HEK293 (cell line): ENCODE measurements at regions not wholly inside any gene's neighbourhood (a gene's known extent, or its start where the extent isn't known, plus 50 kb on each side); places are given as distances from the start of the nearest gene placed in this dataset.

Experiments
- CTCF ChIA-PET: fragments of 350-600 bp; formaldehyde crosslinking; extraction: SDS; loops from one replicate; lab custom pipeline; 2021; ENCODE audit warnings: antibody characterized with exemption; lab: Yijun Ruan, JAX
- POLR2A ChIA-PET: fragments of 300-600 bp; formaldehyde crosslinking; extraction: SDS; loops from one replicate; lab custom pipeline; 2020; ENCODE audit warnings: antibody characterized with exemption, inconsistent platforms; lab: Yijun Ruan, JAX
- H3K27ac ChIP-seq: fragments of 200-500 bp; sonication (Bioruptor generic); 2 replicates; pipeline ENCODE4 v1.5.1; 2014; ENCODE audit warnings: low read depth, low read length, control low read depth, inconsistent platforms; ENCODE audit errors: extremely low read depth
- H3K36me3 ChIP-seq, 2 experiments: fragments of 200-500 bp in 1 of 2; sonication (Bioruptor generic) in 1 of 2; 1 replicate in 1 of 2; 2 replicates in 1 of 2; pipeline ENCODE4 v1.5.1; 2014 to 2017; ENCODE audit warnings: inconsistent platforms in 2 of 2, low read length in 2 of 2; ENCODE audit not compliant: control insufficient read depth in 2 of 2, insufficient read depth in 1 of 2
- H3K4me1 ChIP-seq: fragments of 200-500 bp; sonication (Bioruptor generic); 2 replicates; pipeline ENCODE4 v1.5.1; 2014; ENCODE audit warnings: mild to moderate bottlenecking, low read length, inconsistent platforms; ENCODE audit not compliant: control insufficient read depth, insufficient read depth
- H3K4me3 ChIP-seq: 2 replicates; pipeline ENCODE4 v1.5.1; 2011; ENCODE audit warnings: low read depth, mild to moderate bottlenecking, control low read depth, low read length, moderate library complexity
- H3K9me3 ChIP-seq: fragments of 200-500 bp; sonication (Bioruptor generic); 2 replicates; pipeline ENCODE4 v1.5.1; 2014; ENCODE audit warnings: low read depth, low read length, inconsistent platforms; ENCODE audit not compliant: control insufficient read depth, insufficient read depth
- EGR2 ChIP-seq: fragments of 450-650 bp; formaldehyde crosslinking; IDR thresholded peaks from 2 replicates; pipeline ENCODE4 v1.5.1; 2016; ENCODE audit warnings: low read depth, missing biosample characterization, missing genetic modification characterization
- SALL2 ChIP-seq: fragments of 450-650 bp; formaldehyde crosslinking; IDR thresholded peaks from 2 replicates; pipeline ENCODE4 v1.5.0; 2017; ENCODE audit warnings: missing biosample characterization, mild to moderate bottlenecking, missing genetic modification characterization, borderline replicate concordance
- ZBTB10 ChIP-seq: fragments of 450-650 bp; formaldehyde crosslinking; IDR thresholded peaks from 2 replicates; pipeline ENCODE4 v1.5.1; 2016; ENCODE audit warnings: missing biosample characterization, missing genetic modification characterization
- ZNF121 ChIP-seq: fragments of 450-650 bp; formaldehyde crosslinking; IDR thresholded peaks from 2 replicates; pipeline ENCODE4 v1.5.1; 2016; ENCODE audit warnings: missing biosample characterization, missing genetic modification characterization
- ZNF19 ChIP-seq: fragments of 450-650 bp; formaldehyde crosslinking; IDR thresholded peaks from 2 replicates; pipeline ENCODE4; 2016; ENCODE audit warnings: missing biosample characterization, missing genetic modification characterization, low read depth
- ZNF274 ChIP-seq, 2 experiments: fragments of 200-500 bp in 1 of 2; fragments of 450-650 bp in 1 of 2; sonication (Bioruptor generic) in 1 of 2; formaldehyde crosslinking in 1 of 2; IDR thresholded peaks; 2 replicates each; pipeline versions ENCODE4 v1.5.1 to v1.6.1; 2014 to 2016; ENCODE audit warnings: borderline replicate concordance in 1 of 2, inconsistent platforms in 1 of 2, low read length in 1 of 2, missing biosample characterization in 1 of 2, missing genetic modification characterization in 1 of 2
- ZNF488 ChIP-seq: fragments of 450-650 bp; formaldehyde crosslinking; IDR thresholded peaks from 2 replicates; pipeline ENCODE4 v1.5.1; 2016; ENCODE audit warnings: missing biosample characterization, missing genetic modification characterization
- ZNF549 ChIP-seq: fragments of 450-650 bp; IDR thresholded peaks from 2 replicates; pipeline ENCODE4 v1.5.1; 2018; ENCODE audit warnings: missing biosample characterization, missing genetic modification characterization, mild to moderate bottlenecking, inconsistent platforms, moderate library complexity
- ZNF571 ChIP-seq: fragments of 450-650 bp; formaldehyde crosslinking; IDR thresholded peaks from 2 replicates; pipeline ENCODE4 v1.5.0; 2017; ENCODE audit warnings: missing biosample characterization, missing genetic modification characterization
- ZNF585B ChIP-seq: fragments of 450-650 bp; formaldehyde crosslinking; IDR thresholded peaks from 2 replicates; pipeline ENCODE4 v1.5.1; 2016; ENCODE audit warnings: missing biosample characterization, missing genetic modification characterization
- ZNF610 ChIP-seq: fragments of 450-650 bp; formaldehyde crosslinking; IDR thresholded peaks from 2 replicates; pipeline ENCODE4 v1.5.1; 2016; ENCODE audit warnings: missing biosample characterization, missing genetic modification characterization, borderline replicate concordance
- ZNF624 ChIP-seq: fragments of 450-650 bp; formaldehyde crosslinking; IDR thresholded peaks from 2 replicates; pipeline ENCODE4 v1.5.1; 2017; ENCODE audit warnings: missing biosample characterization, missing genetic modification characterization
- ZSCAN16 ChIP-seq: fragments of 450-650 bp; formaldehyde crosslinking; IDR thresholded peaks from 2 replicates; pipeline ENCODE4 v1.5.1; 2016; ENCODE audit warnings: missing biosample characterization, missing genetic modification characterization
- ZSCAN4 ChIP-seq: fragments of 450-650 bp; formaldehyde crosslinking; IDR thresholded peaks from 2 replicates; pipeline ENCODE4 v1.5.1; 2017; ENCODE audit warnings: missing biosample characterization, missing genetic modification characterization
- TF ChIP-seq, protein P1 (sequence below): fragments of 450-650 bp; formaldehyde crosslinking; IDR thresholded peaks from 2 replicates; pipeline ENCODE4 v1.5.1; 2016; ENCODE audit warnings: missing biosample characterization, missing genetic modification characterization
- TF ChIP-seq, protein P2 (sequence below): fragments of 450-650 bp; formaldehyde crosslinking; IDR thresholded peaks from 2 replicates; pipeline ENCODE4 v1.5.1; 2016; ENCODE audit warnings: missing biosample characterization, missing genetic modification characterization

GRCh38 chr22:27066856-27067255, 409.5 kb downstream of the MIAT start (continued):
- TF ChIP-seq, protein P1, sequence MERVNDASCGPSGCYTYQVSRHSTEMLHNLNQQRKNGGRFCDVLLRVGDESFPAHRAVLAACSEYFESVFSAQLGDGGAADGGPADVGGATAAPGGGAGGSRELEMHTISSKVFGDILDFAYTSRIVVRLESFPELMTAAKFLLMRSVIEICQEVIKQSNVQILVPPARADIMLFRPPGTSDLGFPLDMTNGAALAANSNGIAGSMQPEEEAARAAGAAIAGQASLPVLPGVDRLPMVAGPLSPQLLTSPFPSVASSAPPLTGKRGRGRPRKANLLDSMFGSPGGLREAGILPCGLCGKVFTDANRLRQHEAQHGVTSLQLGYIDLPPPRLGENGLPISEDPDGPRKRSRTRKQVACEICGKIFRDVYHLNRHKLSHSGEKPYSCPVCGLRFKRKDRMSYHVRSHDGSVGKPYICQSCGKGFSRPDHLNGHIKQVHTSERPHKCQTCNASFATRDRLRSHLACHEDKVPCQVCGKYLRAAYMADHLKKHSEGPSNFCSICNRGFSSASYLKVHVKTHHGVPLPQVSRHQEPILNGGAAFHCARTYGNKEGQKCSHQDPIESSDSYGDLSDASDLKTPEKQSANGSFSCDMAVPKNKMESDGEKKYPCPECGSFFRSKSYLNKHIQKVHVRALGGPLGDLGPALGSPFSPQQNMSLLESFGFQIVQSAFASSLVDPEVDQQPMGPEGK (tag by site-specific recombination) = no peak
- TF ChIP-seq ZNF274 (IDR thresholded peaks at IDR 0.05; ENCODE audit: low read length) = no peak
- no peak for TF ChIP-seq ZNF274 (tag by site-specific recombination; IDR thresholded peaks at IDR 0.05; ENCODE audit: borderline replicate concordance)
- no peak for TF ChIP-seq ZNF549
- TF ChIP-seq ZSCAN16 = no peak
- TF ChIP-seq EGR2 (tag by site-specific recombination) = no peak
- TF ChIP-seq ZNF585B (tag by site-specific recombination) = no peak

DNA sequence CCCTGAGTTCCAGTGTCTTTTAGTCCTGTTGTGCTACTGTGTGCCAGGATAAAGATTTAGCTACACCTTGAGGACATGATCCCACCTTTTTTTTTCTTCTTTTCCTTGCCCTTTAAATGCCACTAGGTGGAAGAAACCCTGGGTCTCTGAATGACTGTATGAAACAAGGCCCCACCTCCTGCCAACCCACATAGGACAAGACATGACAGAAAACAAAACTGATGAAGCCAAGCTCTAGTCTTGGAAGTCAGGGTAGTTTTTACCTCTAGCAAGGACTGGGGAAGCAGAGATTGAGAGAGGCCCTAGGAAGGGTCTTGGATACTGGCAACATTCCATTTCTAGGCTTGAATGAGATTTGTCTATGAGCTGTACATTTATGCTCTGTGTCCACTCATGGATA, 410.7 kb downstream of the MIAT start:
- Histone ChIP-seq H3K9me3 (no peaks in the 10 kb centered on the region), H3K4me1 (peaks cover 5% of the 10 kb centered on the region), H3K27ac (no peak overlapping the region), H3K4me3 (no peak overlapping the region), H3K36me3 (no peaks in the 10 kb centered on the region)
- POLR2A ChIA-PET = no interaction called here
- CTCF ChIA-PET = interaction anchor here (0.6 kb wide), 1 partner anchor 172 kb away, joined by 3 read pairs; no protein-coding TSS in a partner anchor
- TF ChIP-seq, protein P2, sequence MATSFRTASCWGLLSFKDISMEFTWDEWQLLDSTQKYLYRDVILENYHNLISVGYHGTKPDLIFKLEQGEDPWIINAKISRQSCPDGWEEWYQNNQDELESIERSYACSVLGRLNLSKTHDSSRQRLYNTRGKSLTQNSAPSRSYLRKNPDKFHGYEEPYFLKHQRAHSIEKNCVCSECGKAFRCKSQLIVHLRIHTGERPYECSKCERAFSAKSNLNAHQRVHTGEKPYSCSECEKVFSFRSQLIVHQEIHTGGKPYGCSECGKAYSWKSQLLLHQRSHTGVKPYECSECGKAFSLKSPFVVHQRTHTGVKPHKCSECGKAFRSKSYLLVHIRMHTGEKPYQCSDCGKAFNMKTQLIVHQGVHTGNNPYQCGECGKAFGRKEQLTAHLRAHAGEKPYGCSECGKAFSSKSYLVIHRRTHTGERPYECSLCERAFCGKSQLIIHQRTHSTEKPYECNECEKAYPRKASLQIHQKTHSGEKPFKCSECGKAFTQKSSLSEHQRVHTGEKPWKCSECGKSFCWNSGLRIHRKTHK (tag by site-specific recombination) = no peak
- TF ChIP-seq ZBTB10 (tag by site-specific recombination) = no peak
- no peak for TF ChIP-seq ZNF488 (tag by site-specific recombination)
- TF ChIP-seq ZNF571 = no peak
- no peak for TF ChIP-seq SALL2 (tag by site-specific recombination)
- TF ChIP-seq ZNF624 = no peak
- no peak for TF ChIP-seq ZNF610
- TF ChIP-seq ZNF549 = no peak
- TF ChIP-seq ZNF121 (tag by site-specific recombination) = no peak

- ChIA-PET POLR2A (no interaction called here), CTCF (no interaction called here)
- H3K36me3 ChIP-seq = no peaks in the 10 kb centered on the region
- H3K4me1 ChIP-seq = no peaks in the 10 kb centered on the region; the same call in 1 of the 2 replicates
- TF ChIP-seq ZNF19 (tag by site-specific recombination) = no peak
- TF ChIP-seq ZSCAN4 (tag by site-specific recombination) = no peak
- no peak overlapping the region for H3K4me3 ChIP-seq
- no peak overlapping the region for H3K27ac ChIP-seq
- no peaks in the 10 kb centered on the region for H3K9me3 ChIP-seq
Measured at GRCh38 chr22:27070594-27070993, 413.2 kb downstream of the MIAT start.
